ENCODE measurements at regions not wholly inside any gene's neighbourhood (a gene's known extent, or its start where the extent isn't known, plus 50 kb on each side); places are given as distances from the start of the nearest gene placed in this dataset.

DNA sequence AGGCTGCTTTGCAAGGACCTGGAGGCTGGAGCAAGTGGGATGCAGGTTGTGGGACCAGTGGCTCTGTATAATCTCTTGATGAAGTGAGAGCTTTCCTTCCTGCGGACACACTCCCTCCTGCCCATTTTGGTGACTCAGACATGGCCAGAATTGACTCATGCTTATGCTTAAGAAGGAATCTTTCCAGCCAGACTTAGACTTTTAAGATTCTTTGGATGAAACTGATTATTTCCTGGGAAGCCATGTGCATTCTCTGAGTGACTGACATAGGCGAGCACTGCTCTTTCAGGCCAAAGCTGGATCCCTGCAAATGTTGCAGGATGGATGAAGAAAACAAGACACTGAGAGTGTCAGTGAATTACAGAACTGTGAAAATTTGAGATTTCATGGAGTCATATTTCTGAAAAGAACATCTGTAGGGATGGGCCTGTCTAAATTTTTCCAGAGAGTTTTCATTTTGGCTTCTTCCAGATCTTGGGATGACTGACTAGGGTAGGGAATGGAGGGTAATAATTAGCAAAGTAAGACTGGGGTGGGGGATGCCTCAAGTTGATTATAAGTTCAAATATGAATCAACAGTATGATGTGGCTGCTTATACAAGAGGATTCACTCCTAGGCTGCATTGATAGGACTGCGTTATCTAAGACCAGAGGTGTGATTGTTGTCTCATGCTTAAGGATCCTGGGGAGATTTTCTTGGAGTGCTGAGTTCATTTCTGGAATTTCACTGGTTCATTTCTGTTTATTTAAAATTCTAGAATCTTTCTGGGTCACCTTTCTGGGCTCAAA is 195.8 kb downstream of the HIPK3 start:
- DNase-seq = no peak

GRCh38 chr11:33451364-33451763 is 194.2 kb downstream of the HIPK3 start:
- intact Hi-C loops (cut with DNase I; ENCODE audit: low total_unique reads) = no loop called here
- DNase-seq = no peak
- no peak overlapping the region for H3K4me3 ChIP-seq
- no peaks in the 10 kb centered on the region for H3K4me1 ChIP-seq
- TF ChIP-seq CTCF (IDR thresholded peaks at IDR 0.05) = no peak
- TF ChIP-seq POLR2A (IDR thresholded peaks at IDR 0.05) = no peak
- WGBS, 2 donors = 85 to 90% methylated on average over 2 of the region's 2 CpGs
- H3K36me3 ChIP-seq (ENCODE audit: low read depth, missing control alignments) = no peaks in the 10 kb centered on the region
- H3K27me3 ChIP-seq = no peaks in the 10 kb centered on the region
- H3K27ac ChIP-seq = no peak overlapping the region
- H3K9me3 ChIP-seq = no peaks in the 10 kb centered on the region

More for the DNA sequence above, 195.8 kb downstream of the HIPK3 start:
- 87 to 93% methylated on average over 3 of the region's 3 CpGs for WGBS, 2 donors
- no peak for TF ChIP-seq CTCF (IDR thresholded peaks at IDR 0.05)
- TF ChIP-seq POLR2A (IDR thresholded peaks at IDR 0.05) = no peak
- Histone ChIP-seq H3K4me3 (no peak overlapping the region), H3K36me3 (ENCODE audit: low read depth, missing control alignments) (no peaks in the 10 kb centered on the region), H3K9me3 (no peaks in the 10 kb centered on the region), H3K27me3 (no peaks in the 10 kb centered on the region), H3K4me1 (no peaks in the 10 kb centered on the region), H3K27ac (no peak overlapping the region)
- intact Hi-C loops (cut with DNase I; ENCODE audit: low total_unique reads) = no loop called here

DNA sequence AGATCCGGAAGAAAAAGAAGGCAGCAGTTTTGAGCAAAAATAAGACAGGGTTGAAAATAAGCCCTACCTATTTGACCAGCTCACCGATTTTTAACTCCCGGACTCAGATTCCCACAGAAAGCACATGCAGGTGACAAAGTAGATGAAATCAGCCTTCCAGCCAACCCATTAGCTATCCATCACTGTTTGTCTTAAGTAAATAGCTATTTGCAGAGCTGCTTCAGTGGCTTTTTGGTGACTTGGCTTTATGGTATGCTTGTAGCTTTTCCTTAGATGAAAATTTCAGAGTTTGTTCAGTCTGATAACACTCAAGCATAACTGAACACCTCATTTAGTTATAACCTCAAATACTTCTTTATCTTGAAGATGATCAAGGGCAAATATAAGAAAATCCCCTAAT is 192.6 kb downstream of the HIPK3 start:
- H3K4me3 ChIP-seq = no peak overlapping the region
- intact Hi-C loops (cut with DNase I; ENCODE audit: low total_unique reads) = no loop called here
- no peak overlapping the region for H3K27ac ChIP-seq
- TF ChIP-seq CTCF (IDR thresholded peaks at IDR 0.05) (no peak), POLR2A (IDR thresholded peaks at IDR 0.05) (no peak)
- H3K9me3 ChIP-seq = no peaks in the 10 kb centered on the region
- no peaks in the 10 kb centered on the region for H3K27me3 ChIP-seq
- DNase-seq = no peak
- 94 to 97% methylated on average over 3 of the region's 3 CpGs for WGBS, 2 donors
- no peaks in the 10 kb centered on the region for H3K4me1 ChIP-seq
- no peaks in the 10 kb centered on the region for H3K36me3 ChIP-seq (ENCODE audit: low read depth, missing control alignments)

DNA sequence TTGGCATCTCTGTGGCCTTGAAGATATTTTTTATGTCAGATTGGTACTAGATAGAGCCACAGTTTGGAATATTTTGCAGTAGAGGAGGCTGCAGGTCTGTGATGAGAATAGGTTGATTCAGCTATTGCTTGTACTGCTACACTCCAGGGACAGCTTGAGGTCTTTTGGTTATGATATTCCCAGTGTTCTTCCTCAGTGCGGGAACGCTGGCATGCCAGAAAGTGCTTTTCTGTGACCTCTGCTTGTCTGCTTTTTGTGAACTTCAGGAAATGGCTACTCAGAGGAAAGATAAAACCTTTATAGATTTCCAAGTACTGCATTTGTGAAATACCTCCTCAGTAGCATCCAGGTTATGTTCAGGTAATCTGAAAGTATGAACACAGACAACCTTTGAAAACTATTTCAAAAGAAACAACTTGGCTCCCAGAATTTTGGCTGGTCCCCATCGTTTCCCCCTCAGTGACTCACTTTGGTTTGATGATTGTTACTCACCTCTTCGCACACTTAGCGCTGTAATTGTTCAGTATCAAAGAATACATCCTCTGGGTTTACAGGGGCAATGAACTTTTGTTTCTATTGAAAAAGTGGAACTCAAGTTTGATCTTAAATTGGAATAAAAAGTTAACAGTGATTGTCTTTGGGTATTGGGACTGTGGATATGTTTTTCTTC is 191.4 kb downstream of the HIPK3 start:
- Histone ChIP-seq H3K4me3 (no peak overlapping the region), H3K9me3 (no peaks in the 10 kb centered on the region), H3K27ac (no peak overlapping the region), H3K27me3 (no peaks in the 10 kb centered on the region), H3K36me3 (ENCODE audit: low read depth, missing control alignments) (no peaks in the 10 kb centered on the region), H3K4me1 (no peaks in the 10 kb centered on the region)
- WGBS, 2 donors = 65 to 69% methylated on average over 5 of the region's 5 CpGs
- intact Hi-C loops (cut with DNase I; ENCODE audit: low total_unique reads) = no loop called here
- no peak for TF ChIP-seq CTCF (IDR thresholded peaks at IDR 0.05)
- no peak for TF ChIP-seq POLR2A (IDR thresholded peaks at IDR 0.05)
- DNase-seq = no peak

Measured in testis (tissue), 2 donors.